GM18873 (cell line): ENCODE measurements at regions not wholly inside any gene's neighbourhood (a gene's known extent, or its start where the extent isn't known, plus 50 kb on each side); places are given as distances from the start of the nearest gene placed in this dataset.
"Not testable (repeated sequence)": the region's sequence is repeated elsewhere in the genome, so short reads cannot be mapped to it uniquely, and the experiment has no call there.

ENCODE experiments used
- ATAC-seq: cut with Tn5 transposase; IDR thresholded peaks from one replicate; pipeline ENCODE4 v1.9.1; 2021; ENCODE audit warnings: mild to moderate bottlenecking, moderate library complexity, moderate number of reproducible peaks; ENCODE audit not compliant: unreplicated experiment, low FRiP score

DNA sequence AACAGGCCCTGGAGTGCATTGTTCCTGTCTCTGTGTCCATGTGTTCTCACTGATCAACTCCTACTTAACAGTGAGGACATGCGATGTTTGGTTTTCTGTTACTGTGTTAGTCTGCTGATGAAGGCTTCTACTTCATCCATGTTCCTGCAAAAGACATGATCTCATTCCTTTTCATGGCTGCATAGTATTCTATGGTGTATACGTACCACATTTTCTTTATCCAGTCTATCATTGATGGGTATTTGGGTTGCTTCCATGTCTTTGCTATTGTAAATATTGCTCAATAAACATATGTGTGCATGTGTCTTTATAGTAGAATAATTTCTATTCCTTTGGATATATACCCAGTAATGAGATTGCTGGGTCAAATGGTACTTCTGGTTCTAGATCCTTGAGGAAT is 537.7 kb upstream of the FSHR start:
- ATAC-seq: not testable (repeated sequence)

DNA sequence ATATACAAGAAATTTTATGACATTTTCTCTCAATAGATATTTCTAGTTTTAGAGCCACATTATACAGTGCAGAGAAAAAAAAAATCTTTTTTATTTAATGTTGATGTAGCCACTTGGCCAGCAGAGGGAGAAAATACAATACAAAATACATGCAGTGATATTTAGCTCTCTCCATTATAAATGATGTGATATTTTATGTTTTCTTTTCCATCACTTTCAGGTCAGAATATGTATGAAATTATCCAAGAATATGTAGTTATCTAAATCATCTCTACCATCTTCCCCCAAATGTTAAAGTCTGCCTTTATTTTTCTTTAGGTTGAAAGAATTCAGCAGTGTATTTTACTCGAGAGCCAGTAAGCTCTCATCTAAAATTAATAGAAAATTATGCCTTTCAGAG is 533.6 kb upstream of the FSHR start:
- no peak for ATAC-seq

DNA sequence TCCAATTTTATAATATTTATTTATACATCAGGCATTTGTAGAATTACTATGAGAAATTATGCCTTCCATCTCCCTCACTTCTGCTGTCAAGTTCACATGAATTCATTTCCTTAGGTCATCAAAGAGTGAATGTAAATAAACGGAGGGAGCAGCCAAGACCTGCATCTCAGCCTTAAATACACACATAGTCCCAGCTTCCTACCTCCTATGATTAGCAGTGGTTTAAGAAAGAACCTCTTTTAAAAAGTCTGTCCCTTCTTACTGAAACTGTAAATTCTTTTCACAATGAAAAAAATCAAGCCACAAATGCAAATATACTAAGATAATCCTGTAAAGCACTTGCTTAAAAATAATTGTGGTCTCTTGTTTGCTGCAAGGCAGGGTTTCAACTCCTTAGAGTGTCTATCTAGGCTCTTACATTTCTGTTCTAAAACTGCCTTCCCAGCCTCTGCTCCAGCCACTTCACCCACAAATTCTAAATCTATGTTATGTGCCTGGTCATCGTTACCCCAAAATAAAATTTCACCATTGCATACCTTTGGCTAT is 532.7 kb upstream of the FSHR start:
- ATAC-seq: no peak

DNA sequence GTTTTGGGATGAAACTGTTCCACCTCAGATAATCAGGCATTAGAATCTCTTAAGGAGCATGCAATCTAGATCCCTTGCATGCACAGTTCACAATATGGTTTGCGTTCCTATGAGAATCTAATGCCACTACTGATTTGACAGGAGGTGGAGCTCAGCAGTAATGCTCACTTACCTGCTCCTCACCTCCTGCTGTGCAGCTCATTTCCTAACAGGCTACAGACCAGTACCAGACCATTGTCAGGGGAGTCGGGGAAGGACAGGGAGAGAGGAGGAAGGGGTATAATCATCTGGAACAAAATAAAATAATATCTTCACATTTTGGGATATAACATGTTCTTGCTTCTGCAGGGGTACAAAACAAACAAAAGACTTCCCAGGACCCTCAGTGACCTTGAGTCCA is 532.0 kb upstream of the FSHR start:
- no peak for ATAC-seq

DNA sequence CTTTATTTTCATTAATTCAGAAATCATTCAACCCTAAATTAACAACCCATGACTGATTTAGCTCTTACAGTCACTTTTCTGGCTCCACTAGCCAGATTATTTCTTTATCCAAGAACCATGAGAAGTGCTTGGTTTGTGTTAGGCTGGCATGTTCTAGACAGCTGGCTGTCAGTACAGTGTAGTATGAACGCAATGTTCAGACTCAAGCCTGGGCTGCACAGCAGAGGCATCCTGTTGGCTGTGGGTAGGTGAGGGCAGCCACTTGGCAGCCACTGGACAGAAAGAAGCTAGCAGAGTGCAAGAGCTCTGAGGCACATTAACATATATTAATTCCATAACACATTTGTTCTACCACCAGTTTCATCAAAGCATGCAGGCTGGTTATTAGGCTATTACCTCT is 522.9 kb upstream of the FSHR start:
- no peak for ATAC-seq

DNA sequence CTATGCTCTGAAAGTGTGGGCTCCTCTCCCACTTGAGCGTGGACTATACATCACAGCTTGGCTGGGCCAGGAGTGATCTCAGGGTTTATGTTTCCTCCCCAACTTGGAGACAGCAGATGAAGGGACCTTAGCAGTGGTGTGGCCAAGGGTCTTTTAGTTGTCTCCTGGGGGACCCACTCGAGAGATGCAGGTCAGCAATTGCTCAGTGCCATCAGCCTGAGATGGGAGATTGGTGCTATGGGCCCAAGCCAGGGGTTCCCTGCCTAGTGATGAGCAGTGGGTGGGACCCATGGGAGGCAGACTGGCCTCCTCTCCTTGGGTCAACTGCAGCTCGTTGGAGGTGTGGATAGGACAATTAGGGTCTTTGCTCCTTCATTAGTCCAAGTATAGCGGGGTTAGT is 510.5 kb upstream of the FSHR start:
- no peak for ATAC-seq

DNA sequence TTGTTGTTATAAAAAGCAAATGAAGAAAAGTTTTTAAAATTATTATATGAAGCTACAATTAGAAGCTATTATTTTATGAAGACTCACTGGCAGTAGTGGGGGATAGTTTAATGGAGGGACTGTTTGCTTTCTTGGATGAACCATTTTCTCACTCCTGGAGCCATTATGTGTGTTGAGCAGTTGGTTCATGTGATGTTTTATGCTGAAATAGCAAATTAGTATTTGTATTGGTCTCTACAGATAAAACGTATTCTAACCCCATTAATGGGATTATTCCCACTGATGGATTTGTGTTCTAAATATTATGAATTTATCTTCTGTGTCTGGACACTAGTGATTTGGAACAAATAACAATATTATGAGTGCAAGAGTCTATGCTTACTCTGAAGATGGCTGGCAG is 507.5 kb upstream of the FSHR start:
- ATAC-seq: no peak

DNA sequence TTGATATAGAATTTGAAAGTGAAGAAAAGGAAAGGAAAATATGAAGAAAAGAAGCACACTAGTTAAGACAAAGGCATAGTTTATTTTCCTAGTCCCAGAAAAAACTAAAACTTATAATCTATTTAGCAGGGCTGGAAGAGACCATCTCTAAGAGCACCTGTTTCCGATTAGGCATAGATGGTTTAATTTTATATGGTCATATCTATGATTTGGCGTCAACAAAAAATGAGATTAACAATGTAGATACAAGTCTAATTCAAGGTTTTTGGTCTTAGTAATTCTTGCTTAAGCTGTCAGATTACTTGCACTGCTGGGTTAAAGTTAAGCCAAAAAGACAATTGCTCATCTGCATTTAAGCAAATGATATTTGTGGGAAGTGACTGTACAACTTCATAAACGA is 502.5 kb upstream of the FSHR start:
- no peak for ATAC-seq

DNA sequence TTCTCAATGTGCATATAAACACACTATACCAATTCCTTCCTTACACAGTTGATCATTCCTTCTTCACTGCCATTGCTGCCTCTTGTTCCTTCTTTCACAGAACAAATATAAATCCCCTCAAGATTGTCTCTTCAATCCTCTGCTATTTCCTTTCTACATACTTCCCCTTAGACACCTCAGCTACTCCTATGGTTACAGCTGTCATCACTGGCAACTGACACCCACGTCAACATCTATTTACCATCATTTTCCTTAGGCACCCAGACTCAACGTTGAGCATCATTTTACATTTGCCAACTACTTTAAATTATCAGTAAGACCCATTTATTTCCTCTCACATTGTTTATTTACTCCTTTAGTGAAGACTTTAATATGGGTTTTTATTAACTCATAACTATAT is 488.8 kb upstream of the FSHR start:
- no peak for ATAC-seq

DNA sequence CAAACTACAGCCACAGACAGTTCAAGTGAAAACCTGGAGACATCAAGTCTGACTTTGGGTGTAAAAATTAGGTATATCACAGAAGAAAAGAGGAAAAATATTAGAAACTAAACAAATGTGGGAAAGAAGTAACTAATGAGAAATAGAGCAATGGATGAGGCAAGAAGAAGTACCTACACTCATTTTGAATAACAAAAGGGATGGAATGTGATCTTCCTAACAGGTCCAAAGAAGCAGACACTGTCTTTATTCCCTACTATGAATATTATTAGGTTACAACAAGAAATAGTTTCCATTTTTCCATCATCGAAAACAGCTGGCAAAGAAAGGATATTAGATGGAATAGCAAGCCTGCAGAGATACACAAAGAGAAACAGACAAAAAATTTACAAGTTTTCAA is 486.3 kb upstream of the FSHR start:
- ATAC-seq: no peak

DNA sequence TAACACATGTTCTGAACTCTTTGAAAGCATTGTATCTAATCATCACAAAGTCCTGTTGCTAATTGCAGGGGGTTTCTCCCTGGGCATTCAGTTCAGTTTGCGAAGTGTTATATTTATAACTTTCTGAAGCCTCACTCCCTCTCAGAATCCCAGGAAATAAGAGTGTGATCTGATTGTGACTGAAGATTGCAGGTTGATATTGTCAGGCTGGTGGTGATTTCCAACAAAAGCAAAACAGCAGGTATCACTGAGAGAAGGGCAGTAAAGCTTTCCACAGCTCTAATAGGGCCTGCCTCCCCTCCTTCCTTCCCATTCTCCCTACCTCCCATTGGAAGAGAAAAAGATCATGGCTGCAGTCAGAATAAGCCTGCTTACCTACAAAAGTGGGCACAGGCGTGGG is 466.7 kb upstream of the FSHR start:
- ATAC-seq: no peak

DNA sequence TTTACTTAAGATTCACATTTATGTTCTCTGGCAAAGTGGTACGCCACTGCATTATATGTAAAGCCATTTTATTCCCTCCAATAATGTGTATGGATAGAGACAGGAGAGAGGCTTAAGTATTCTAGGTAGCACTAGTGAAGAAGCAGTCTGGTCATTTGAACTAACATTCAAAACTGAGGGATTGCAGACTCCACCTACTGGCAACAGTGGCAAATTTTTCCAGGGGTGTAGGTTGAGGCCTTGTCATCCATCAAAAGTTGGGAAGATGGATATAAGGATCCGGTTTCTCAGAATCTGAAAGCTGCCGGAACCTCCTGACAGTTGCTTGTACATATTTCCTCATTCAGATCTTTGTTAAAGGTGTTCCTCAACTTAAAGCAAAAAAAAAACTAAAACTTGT is 465.5 kb upstream of the FSHR start:
- ATAC-seq: no peak

DNA sequence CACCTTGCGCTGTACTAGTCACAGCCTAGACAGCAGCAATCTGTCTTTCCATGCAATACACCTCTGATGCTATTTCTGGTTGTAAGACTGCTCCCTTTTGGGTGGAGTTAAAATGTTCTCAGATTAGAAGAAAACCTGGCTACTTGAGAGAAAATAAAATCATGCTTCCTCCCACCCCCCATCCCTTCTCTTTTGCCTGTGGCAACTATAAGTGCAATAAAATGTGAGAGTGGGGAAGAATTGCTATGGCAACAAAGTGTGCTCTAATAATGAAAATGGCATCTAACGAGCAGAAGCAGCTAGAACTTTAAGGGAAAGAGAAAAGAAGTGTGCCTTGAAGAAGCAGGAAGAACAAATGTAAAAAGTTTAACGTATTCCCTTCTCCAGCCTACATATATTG is 464.2 kb upstream of the FSHR start:
- ATAC-seq: no peak

DNA sequence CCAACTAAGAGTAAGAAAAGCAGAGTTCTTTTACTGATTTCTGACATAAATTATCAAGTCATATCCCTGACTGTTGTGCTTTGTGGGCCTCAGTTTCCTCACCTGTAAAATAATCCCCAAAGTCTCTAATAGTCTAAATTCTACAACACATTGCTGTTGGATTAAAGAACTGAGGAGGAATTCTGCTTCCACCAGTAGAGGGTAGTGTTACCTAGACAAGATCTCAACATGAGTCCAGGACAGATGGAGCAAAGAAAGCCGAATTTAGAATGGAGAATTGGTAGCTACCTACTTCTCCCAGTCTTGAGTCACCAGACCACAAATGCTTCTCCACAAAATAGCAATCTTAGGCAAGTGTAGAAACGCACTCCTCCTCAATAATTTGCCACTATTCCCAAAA is 462.5 kb upstream of the FSHR start:
- ATAC-seq: no peak

DNA sequence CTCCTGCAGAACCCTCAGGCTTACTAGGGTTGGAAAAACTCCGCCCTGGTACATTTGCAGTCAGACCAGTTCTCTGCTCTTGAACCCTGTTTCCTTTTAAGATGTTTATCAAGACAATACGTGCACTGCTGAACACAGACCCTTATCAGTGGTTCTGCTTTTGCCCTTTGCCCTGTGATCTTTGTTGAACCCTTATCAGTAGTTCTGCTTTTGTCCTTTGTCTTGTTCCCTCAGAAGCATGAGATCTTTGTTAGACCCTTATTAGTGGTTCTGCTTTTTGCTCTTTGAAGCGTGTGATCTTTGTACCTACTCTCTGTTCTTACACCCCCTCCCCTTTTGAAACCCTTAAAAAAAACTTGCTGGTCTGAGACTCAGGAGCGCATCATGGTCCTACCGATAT is 457.5 kb upstream of the FSHR start:
- ATAC-seq: not testable (repeated sequence)

DNA sequence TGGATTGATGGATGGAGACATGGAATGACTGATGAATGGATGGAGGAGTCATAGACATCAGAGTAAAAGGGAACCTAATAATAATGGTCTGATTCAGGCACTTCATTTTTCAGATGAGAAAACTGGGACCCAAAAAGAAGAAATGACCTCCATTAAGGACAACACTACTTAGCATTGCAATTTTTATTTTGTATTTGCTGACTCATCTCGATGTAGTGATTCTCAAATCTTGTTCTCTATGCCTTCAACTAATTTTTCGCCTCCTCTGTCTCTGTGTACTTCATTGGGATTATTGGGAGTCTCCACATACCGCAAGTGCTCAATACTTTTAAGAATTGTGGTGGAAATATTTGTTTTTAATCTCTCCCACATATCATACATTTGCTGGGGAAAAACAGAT is 446.2 kb upstream of the FSHR start:
- no peak for ATAC-seq

DNA sequence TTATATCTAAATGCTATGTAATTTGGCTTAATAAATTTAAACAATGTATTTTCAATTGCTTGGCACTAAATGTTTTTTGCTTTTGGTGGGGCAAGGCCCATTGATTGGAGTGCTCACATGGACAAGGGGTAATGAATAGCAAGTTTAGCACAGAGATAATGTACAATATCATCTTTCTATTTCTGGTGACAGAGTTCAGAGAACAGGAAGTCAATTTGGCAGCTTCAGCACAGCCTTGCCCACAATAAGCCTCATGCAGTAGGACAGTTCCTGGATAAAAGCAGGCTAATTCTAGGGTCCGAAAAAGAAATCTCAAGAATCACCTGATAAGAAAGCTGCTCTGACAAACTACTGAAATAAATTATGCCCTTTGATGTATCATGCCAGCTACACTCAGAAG is 443.9 kb upstream of the FSHR start:
- ATAC-seq: no peak

DNA sequence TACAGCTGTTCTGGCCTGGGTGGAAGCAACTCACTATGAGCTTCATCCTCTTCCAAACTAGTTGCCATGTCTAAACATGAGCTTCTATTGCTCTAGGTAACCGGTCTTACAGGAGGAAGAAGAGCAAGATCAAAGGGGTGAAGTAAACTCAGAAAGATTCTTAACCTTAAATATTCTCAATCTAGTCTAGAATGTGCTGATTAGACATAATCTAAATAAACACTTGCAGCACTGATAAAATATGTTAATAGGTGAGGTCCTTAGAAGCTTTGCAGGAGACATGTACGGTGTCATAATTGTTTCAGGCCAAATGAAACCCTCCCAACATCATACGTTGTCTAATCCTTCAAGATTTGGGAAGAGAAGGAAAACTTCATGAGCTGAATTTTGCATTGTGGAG is 431.6 kb upstream of the FSHR start:
- ATAC-seq: no peak

DNA sequence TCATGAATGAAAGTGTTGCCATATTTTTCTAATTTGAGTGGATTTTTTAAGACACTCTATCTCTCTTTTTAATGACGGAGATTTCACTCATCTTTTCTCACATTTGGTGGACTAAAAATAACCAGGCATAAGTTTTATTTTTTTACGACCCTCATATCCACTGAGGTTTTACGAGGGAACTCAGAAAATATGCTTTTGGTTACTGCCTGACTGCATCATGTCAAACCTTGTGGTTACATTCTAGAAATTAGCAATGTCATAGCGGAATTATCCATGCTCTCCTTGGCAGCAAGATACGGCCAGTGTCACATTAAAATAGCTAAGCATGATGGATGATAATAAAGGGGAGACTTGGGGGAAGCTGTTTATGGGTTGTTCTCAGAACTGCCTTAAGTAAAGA is 428.6 kb upstream of the FSHR start:
- no peak for ATAC-seq

DNA sequence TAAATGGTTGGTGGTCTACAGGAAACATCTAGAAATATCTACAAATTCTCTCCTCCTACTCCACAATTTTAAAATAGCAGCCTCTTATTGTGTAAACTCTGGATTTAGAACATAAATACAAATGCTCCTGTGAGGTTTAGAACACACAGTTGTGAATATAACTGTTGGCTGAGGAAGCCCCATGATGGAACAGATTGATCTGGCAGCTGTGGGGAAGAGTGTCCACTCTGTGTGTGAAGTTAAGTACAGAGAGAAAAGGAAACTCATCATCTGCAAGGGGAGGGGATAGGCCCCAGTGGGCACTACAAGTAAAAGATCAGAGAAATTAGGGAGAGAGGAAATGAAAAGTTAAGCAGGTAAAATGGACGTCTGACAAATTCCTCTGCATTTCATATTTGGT is 422.7 kb upstream of the FSHR start:
- ATAC-seq: no peak

DNA sequence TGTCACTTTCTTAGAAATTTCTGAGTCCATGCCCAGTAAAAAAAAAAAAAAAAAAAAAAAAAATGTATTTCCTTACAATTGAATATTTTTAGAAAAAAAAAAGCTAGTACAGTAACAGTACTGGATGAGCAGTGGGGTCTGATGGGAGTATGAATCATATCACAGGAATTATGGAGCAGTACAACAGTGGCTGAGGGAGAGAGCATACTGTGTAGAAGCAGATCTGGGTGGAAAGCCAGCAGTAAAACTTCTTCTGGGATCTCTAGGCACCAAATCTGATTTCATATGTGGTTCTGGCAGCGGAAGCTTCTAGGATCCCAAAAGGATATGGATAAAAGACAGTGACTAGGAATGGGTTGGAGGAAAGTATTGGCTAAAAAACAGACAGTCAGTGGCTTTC is 414.9 kb upstream of the FSHR start:
- no peak for ATAC-seq

DNA sequence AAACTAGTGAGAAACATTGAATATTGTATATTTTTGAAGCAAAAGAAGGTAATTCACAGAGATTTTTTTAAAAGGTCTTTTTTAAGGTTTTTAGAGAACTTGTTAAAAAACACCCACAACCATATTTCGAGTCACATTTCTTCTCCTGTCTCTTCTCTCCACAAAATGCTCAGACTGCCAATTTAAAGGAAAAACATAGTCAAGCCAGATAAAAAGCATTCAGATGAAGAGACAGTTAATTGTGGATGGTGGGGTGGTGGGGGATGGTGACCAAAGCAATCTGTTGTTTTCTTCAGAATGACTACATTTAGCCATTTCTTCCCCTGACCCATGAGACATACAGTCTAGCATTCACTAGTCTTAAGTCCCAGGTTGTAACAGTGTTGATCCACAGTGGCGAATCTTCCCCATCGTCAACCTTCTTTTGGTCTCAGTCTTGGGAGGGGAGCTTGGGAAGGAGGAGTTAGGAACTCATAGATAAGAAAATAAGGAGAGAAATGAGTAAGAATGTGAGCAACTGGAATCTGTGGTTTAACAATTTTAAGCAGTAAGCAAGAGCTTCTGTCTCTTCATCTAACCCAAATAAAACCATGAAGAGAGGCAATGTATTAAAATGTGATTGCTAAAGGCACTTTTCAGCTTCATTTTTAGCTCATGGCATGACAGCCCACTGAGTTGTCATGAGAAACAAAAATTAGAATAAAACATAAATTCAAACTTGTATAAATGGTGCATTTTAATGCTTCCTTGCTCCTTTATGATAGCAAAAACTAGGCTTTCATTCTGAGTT is 413.7 kb upstream of the FSHR start:
- ATAC-seq: no peak

DNA sequence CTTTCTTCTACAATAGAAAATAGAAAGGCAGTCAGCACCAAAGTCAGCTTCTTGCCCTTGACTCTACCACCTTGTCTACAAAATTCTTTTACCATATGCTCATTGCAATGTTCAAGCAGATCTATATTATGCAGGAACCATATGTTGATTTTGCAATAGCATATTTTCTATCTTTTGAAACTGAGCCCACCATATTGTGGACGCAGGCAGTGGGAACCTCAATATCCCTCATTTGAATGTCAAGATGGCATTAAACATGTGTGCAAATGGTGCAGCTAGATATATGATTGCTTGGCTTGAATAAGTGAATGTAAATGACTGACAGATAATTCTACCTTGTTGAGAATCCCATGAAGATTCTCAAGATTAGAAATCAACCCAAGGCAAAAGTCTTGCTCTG is 412.7 kb upstream of the FSHR start:
- ATAC-seq: no peak
